Right cardiac atrium (tissue), 5 donors: ENCODE measurements at regions not wholly inside any gene's neighbourhood (a gene's known extent, or its start where the extent isn't known, plus 50 kb on each side); places are given as distances from the start of the nearest gene placed in this dataset.

Experiments
- ATAC-seq, 2 donors: fragments of 200-7000 bp; cut with Tn5 transposase; one replicate each; pipeline versions ENCODE4 v1.8.0 to v1.9.1; 2020; ENCODE audit warnings: moderate library complexity in 2 of 2, mild to moderate bottlenecking in 1 of 2
- DNase-seq, 3 donors: peaks; one replicate each; pipeline ENCODE4 v3.0.0-alpha.2; 2020
- H3K27ac ChIP-seq: one replicate; pipeline ENCODE4 v1.5.1; 2013; ENCODE audit warnings: mild to moderate bottlenecking, low read length, control low read depth, moderate library complexity
- H3K27me3 ChIP-seq: one replicate; pipeline ENCODE4 v1.6.1; 2013; ENCODE audit not compliant: control insufficient read depth, insufficient read depth
- H3K4me1 ChIP-seq: one replicate; pipeline ENCODE4 v1.6.1; 2013; ENCODE audit warnings: low read length; ENCODE audit not compliant: control insufficient read depth, insufficient read depth
- H3K4me3 ChIP-seq: one replicate; pipeline ENCODE4 v1.5.1; 2013; ENCODE audit warnings: low read length, control low read depth
- H3K9me3 ChIP-seq: one replicate; pipeline ENCODE4 v1.6.1; 2013; ENCODE audit warnings: low read length; ENCODE audit not compliant: control insufficient read depth
- WGBS: extraction: QIAGEN DNeasy Blood & Tissue Kit; methylation state at CpG from one replicate; pipeline ENCODE4 v1.1.7; 2013; 5-methylcytosine and 5-hydroxymethylcytosine counted together
- intact Hi-C, 4 donors: fragments of 100-400 bp; cut with DNase I; formaldehyde crosslinking; loops; one replicate each; pipeline versions ENCODE4 v1.11.0 to v1.14.0; 2022 to 2023
- donor health status: healthy with polysubstance abuse.
- donor health status: DM: no; HTN: yes; CAD: no.
- donor health status: DM: no; HTN: no; CAD: no.
- donor health status: DM: no; HTN: yes; CAD: no; lungs with severe emphysema.
- donor health status: DM: yes; HTN: yes; CAD: no.

DNA sequence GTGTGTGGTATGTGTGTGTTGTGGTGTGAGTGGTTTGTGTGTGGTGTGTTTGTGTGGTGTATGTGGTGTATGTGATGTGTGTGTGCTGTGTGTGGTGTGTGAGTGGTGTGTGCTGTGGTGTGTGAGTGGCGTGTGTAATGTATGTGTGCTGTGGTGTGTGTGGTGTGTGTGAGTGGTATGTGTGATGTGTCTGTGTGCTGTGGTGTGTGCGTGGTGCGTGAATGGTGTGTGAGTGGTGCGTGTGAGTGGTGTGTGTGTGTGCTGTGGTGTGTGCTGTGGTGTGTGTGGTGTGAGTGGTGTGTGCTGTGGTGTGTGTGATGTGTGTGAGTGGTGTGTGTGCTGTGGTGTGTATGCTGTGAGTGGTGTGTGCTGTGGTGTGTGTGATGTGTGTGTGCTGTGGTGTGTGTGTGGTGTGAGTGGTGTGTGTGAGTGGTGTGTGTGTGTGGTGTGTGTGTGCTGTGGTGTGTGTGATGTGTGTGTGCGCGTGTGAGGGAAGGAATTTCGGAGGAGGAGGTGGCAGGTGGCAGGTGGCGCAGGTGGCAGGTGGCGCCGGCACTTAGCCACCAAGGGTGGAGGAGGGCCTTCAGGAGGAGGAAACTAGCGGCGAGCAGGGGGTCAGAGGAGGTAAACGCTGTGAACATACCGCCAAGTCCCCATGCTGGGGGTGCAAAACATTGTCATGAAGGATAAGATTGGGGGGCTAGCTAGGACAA, 191.8 kb downstream of the MELK start:
- DNase-seq: no peak
- no peak for ATAC-seq
- Histone ChIP-seq H3K27me3 (no peaks in the 10 kb centered on the region), H3K4me3 (no peak overlapping the region), H3K9me3 (no peaks in the 10 kb centered on the region), H3K27ac (no peak overlapping the region), H3K4me1 (no peaks in the 10 kb centered on the region)
- intact Hi-C loops: no loop called here
- 81% methylated on average over 14 of the region's 14 CpGs for WGBS

DNA sequence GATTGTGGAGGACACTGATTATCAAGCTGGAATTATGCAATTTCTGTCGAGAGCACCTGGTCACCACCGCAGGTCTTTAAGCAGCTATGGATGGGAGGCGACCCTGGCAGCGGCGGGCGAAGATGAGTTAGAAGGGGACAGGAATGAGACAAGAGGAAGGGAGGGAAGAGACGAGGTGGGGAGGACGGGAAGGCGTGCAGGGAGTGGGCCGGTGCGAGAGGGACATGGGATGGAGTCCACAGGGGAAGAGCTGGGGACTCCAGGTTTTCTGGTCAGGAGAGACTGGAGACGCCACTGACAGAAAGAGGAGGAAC, 192.3 kb downstream of the MELK start:
- Histone ChIP-seq H3K27me3 (no peaks in the 10 kb centered on the region), H3K9me3 (no peaks in the 10 kb centered on the region), H3K4me1 (no peaks in the 10 kb centered on the region), H3K4me3 (no peak overlapping the region), H3K27ac (no peak overlapping the region)
- ATAC-seq: no peak
- intact Hi-C loops: no loop called here
- DNase-seq: no peak
- 70% methylated on average over 12 of the region's 12 CpGs for WGBS

DNA sequence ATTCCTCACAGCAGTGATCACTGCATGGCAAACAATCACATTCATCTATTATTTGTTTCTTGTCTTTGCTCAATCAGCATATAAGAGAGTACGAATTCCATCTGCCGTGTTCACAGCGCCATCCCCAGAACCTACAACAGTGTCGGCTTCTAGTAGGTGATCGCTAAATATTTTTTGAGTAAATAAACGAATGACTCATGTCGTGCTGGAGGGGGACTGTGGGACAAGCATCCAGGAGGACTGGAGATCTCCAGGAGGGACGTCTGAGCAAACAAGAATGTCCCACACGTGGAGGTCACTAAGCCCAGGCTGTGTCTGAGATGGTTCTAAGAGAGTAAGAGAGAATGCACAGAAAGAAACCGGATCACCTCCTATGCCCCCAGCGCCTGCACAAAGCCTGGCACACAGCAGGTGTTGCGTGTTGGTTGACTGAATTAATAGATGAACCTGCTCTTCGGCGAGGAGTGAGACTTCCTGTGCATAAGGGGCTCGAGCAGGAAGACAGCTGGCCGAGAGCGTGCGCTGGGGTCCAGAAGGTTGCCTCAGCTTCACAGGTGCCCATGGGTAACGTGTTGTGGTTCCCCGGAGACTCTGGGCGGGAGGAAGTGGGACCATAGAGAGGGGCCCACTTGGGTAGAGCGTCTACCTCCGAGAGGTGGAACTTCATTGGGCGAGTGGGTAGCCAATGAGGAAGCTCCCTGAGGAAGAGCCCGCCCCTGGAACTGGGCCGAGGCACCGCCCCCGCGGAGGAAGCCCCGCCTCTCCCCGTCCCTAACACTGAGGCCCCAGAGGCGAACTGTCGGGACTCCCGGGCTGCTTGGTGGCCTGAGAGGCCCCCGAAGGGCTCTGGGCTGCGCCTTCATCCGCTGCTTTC, 193.0 kb downstream of the MELK start:
- H3K4me1 ChIP-seq: no peaks in the 10 kb centered on the region
- no peaks in the 10 kb centered on the region for H3K27me3 ChIP-seq
- DNase-seq (peak; percentile 66 to 88 (median 85)), ATAC-seq (peak; percentile 88 to 97)
- intact Hi-C loops: no loop called here
- H3K27ac ChIP-seq: no peak overlapping the region
- H3K9me3 ChIP-seq: no peaks in the 10 kb centered on the region
- WGBS: 19% methylated on average over 37 of the region's 37 CpGs
- no peak overlapping the region for H3K4me3 ChIP-seq

DNA sequence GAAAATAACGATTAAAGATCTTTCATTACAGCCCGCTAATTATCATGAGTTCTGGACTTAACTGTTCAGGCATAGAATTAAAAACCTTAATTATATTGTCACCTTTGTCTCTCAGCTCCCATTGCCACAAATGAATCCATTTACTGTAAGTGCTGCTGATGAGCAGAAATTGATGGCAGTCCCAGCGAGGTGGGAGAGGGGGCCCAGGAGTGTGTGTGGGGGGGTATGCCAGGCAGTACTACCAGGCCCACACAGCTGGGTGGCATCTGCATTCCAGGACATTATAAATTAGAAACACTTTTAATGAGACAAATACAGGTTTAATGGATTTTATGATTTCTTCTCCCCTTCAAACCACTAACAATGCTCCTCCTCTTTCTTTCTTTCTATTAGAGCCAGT, 196.0 kb downstream of the MELK start:
- no peaks in the 10 kb centered on the region for H3K27me3 ChIP-seq
- no peak for ATAC-seq
- WGBS: 86% methylated on average over 3 of the region's 3 CpGs
- no peak overlapping the region for H3K27ac ChIP-seq
- no peak for DNase-seq
- H3K9me3 ChIP-seq: no peaks in the 10 kb centered on the region
- H3K4me1 ChIP-seq: no peaks in the 10 kb centered on the region
- intact Hi-C loops: no loop called here
- no peak overlapping the region for H3K4me3 ChIP-seq

DNA sequence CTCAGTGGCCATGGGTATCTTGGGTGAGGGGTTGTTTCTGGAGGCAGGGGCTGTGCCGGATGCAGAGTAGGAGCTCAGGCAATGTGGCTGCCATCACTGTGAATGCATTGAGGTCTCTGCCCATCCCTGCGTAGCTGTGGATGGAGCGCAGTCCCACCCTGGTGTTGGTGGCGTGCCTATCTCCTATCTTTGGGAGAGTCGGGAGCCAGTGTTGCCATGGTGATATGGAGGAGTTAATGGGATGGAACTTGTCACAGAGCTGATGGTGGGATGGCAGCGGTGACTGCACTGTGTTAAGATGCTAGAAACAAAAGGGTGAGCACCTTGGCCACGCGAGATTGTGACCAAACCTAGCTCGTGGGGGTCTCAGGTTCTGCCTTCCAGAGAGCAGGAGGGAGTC, 197.3 kb downstream of the MELK start:
- H3K27me3 ChIP-seq: no peaks in the 10 kb centered on the region
- 64% methylated on average over 9 of the region's 9 CpGs for WGBS
- intact Hi-C loops: no loop called here

DNA sequence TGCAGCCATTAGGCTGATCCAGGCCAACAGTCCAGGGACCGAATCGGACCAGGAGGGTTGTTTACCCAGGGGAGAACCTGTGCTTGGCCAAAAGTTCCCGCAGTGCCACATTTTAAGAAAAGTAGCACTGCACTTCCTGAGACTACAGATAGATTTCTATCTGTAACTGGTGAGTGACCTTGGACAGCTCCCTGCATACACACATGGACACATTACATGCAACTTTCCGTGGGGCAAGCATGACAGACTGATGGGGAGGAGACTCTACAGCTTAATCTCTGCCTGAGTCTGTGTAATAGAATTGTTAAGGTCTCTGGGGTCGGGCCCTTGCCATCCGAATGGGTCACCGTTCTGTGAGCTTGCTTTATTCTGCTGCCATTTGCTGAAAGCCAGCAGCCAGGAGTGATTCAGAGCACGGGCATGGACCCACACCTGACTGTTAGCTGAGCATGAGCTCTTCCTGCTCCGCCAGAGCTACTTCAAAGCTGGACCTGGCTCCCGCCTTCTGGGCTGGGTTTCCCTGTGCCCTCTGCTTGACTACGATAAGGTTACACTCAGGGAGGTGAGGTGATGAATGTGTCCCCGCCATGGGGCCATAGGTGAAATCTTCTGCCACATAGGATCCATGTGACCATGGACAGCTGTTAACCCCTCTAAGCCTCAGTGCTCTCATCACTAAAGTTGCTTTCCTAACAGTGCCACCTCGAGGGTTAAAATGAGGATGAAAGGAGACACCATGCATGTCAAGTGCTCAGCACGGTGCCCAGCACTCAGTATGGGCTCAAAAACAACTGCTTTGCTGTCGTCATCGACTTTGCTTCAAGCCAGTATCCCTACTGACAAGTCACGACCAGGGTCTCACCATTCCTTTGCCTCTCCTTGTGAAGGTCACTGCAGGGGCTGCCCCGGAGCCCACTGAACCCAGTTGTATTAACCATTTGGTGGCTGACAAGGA, 200.0 kb downstream of the MELK start:
- Histone ChIP-seq H3K9me3 (no peaks in the 10 kb centered on the region), H3K27ac (no peak overlapping the region), H3K4me3 (no peak overlapping the region), H3K4me1 (no peaks in the 10 kb centered on the region), H3K27me3 (no peaks in the 10 kb centered on the region)
- 26% methylated on average over 18 of the region's 18 CpGs for whole genome bisulfite sequencing
- ATAC-seq (no peak), DNase-seq (no peak)
- intact Hi-C loops: no loop called here

More for the DNA sequence above, 197.3 kb downstream of the MELK start:
- ATAC-seq (no peak), DNase-seq (no peak)
- no peaks in the 10 kb centered on the region for H3K9me3 ChIP-seq
- H3K27ac ChIP-seq: no peak overlapping the region
- H3K4me3 ChIP-seq: no peak overlapping the region
- H3K4me1 ChIP-seq: no peaks in the 10 kb centered on the region

DNA sequence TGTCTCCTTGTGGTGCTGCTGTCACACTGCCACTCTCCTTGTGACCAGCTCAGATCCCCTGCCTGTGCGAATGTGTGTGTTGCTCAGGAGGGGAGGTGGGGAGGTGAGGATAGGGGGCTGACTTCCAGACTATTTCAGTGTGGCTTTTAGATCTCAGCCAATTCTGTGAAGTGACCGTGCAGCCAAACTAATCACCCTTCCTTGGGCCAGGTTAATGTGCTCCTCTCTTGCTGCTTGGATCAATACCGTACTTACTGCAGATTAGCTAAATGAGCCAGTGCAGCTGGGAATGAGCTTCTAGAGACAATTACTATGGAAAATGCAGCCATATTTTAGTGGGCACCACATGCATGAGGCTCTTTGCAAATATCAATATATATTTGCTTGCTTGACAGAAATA, 206.0 kb downstream of the MELK start:
- H3K4me1 ChIP-seq: no peaks in the 10 kb centered on the region
- ATAC-seq (no peak), DNase-seq (no peak)
- intact Hi-C loops: no loop called here
- H3K4me3 ChIP-seq: no peak overlapping the region
- 75% methylated on average over 3 of the region's 3 CpGs for WGBS
- no peak overlapping the region for H3K27ac ChIP-seq
- no peaks in the 10 kb centered on the region for H3K9me3 ChIP-seq
- H3K27me3 ChIP-seq: no peaks in the 10 kb centered on the region

DNA sequence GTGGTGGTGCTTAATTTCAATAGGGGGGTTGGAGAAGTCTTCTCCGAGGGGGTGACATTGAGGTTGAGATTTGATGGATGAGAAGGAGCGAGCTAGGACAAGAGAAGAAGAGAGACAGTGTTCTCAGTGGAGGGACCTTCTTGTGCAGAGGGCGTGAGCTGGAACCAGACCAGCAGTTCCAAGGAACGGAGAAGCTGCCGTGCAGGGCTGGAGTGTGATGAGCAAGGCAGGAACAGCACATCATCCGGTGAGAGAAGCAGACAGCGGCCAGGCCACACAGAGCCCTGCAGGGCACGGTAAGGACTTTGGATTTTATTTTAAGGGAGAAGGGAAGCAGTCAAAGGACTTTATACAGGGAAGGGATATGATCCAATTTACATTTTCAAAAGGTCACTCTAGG, 206.9 kb downstream of the MELK start:
- Histone ChIP-seq H3K4me1 (no peaks in the 10 kb centered on the region), H3K27ac (no peak overlapping the region), H3K27me3 (no peaks in the 10 kb centered on the region), H3K4me3 (no peak overlapping the region), H3K9me3 (no peaks in the 10 kb centered on the region)
- no peak for ATAC-seq
- no peak for DNase-seq
- WGBS: 45% methylated on average over 8 of the region's 8 CpGs
- intact Hi-C loops: no loop called here

DNA sequence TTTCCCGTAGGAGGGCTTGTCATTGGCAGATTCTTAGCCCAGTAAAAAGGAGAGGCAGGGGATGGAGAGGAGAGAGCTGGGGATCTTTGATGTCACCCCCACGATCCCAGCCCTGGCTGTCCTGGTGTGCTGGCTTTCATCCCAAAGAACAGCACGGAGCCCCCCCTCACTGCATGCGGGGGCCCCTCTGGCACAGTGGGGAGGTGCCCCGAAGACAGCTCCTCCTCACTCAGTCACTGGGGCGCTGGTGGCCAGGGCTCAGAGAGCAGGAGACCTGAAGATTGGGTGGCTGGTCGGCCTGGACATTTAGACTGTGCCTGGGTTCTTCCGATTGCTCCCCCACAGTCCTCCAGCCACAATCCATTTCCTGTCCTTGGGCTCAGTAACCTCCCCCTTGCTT, 207.5 kb downstream of the MELK start:
- no peak overlapping the region for H3K27ac ChIP-seq
- intact Hi-C loops: no loop called here
- no peak overlapping the region for H3K4me3 ChIP-seq
- WGBS: 29% methylated on average over 8 of the region's 8 CpGs
- peak in 1 of 2 donors; percentile 18 for ATAC-seq
- H3K9me3 ChIP-seq: no peaks in the 10 kb centered on the region
- no peak for DNase-seq
- H3K4me1 ChIP-seq: no peaks in the 10 kb centered on the region
- no peaks in the 10 kb centered on the region for H3K27me3 ChIP-seq

DNA sequence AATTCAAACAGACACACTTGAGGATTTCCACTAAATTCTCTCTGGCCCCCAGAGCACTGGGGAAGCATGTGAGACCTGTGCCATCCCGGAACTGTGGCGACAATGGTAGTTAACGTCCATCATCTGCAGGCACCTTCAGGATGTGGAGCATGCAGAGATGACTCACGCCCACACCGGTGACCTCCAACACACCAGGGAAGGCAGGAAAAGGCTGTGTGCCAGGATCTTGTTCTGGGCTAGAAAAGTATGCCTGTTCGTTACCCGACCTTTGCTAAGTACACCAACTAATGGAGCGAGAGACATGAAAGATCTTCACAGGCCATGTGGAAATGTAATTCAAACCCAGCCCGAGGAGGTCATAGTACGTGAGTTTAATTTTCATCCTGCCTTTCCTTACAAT, 208.8 kb downstream of the MELK start:
- no peaks in the 10 kb centered on the region for H3K9me3 ChIP-seq
- ATAC-seq (peak in 1 of 2 donors; percentile 81), DNase-seq (no peak)
- intact Hi-C loops: no loop called here
- H3K27me3 ChIP-seq: no peaks in the 10 kb centered on the region
- H3K4me3 ChIP-seq: no peak overlapping the region
- no peak overlapping the region for H3K27ac ChIP-seq
- H3K4me1 ChIP-seq: no peaks in the 10 kb centered on the region
- 47% methylated on average over 10 of the region's 10 CpGs for WGBS
